A549 (cell line): ENCODE measurements at regions not wholly inside any gene's neighbourhood (a gene's known extent, or its start where the extent isn't known, plus 50 kb on each side); places are given as distances from the start of the nearest gene placed in this dataset.

ENCODE experiments used
- CTCF ChIP-seq: fragments of >200 bp; sonication (Bioruptor Twin); formaldehyde crosslinking; IDR thresholded peaks from 3 replicates; pipeline ENCODE4 v1.5.1; 2016
- ELK1 ChIP-seq: fragments of 150-350 bp; IDR thresholded peaks from 2 replicates; pipeline ENCODE4 v1.6.1; 2014; ENCODE audit warnings: low read depth, mild to moderate bottlenecking, low read length
- HDAC2 ChIP-seq: fragments of 200-600 bp; sonication (generic); IDR thresholded peaks from 2 replicates; pipeline ENCODE4 v1.6.1; 2016
- PBX3 ChIP-seq: IDR thresholded peaks from 2 replicates; pipeline ENCODE4 v1.6.1; 2012
- POLR2A ChIP-seq: IDR thresholded peaks from 2 replicates; pipeline ENCODE4 v1.6.1; 2012; ENCODE audit warnings: mild to moderate bottlenecking, low read length
- RAD21 ChIP-seq, 2 experiments: fragments of >200 bp in 1 of 2; sonication (Bioruptor Twin) in 1 of 2; formaldehyde crosslinking in 1 of 2; IDR thresholded peaks in 1 of 2; conservative IDR thresholded peaks in 1 of 2; 2 replicates in 1 of 2; 3 replicates in 1 of 2; pipeline ENCODE4 v1.6.1; 2012 to 2018; ENCODE audit warnings: inconsistent platforms in 1 of 2
- RARB ChIP-seq: fragments of 250-450 bp; sonication (Bioruptor Pico); IDR thresholded peaks from 2 replicates; pipeline ENCODE4 v1.8.0; 2021; ENCODE audit warnings: mild to moderate bottlenecking, moderate library complexity
- REST ChIP-seq: fragments of 200-600 bp; sonication (generic); IDR thresholded peaks from 2 replicates; pipeline ENCODE4 v1.6.1; 2016; ENCODE audit warnings: antibody characterized with exemption, mild to moderate bottlenecking, moderate library complexity
- RNF2 ChIP-seq: fragments of 200-600 bp; sonication (generic); IDR thresholded peaks from 2 replicates; pipeline ENCODE4 v1.6.1; 2016; ENCODE audit warnings: low read depth, mild to moderate bottlenecking, antibody characterized with exemption, moderate library complexity, borderline replicate concordance
- SREBF2 ChIP-seq: fragments of 450-650 bp; IDR thresholded peaks from 2 replicates; pipeline ENCODE4 v1.6.1; 2014; ENCODE audit warnings: mild to moderate bottlenecking, moderate library complexity

- TF ChIP-seq CTCF (no peak), RARB (CRISPR knock-in tag) (no peak), ELK1 (no peak), RNF2 (no peak), POLR2A (no peak), RAD21 (conservative IDR thresholded peaks at IDR 0.05 in 1 of 2, IDR thresholded peaks at IDR 0.05 in 1 of 2) (no peak), SREBF2 (no peak), HDAC2 (no peak), REST (no peak), PBX3 (no peak)
Observed at GRCh38 chr6:170211404-170212025, 79.4 kb downstream of the DLL1 start.
